SK-N-SH treated with all-trans-retinoic acid at 6 μM for 48 hours (cell line): ENCODE measurements at regions not wholly inside any gene's neighbourhood (a gene's known extent, or its start where the extent isn't known, plus 50 kb on each side); places are given as distances from the start of the nearest gene placed in this dataset.

Experiments used
- ATAC-seq: fragments of 200-7000 bp; cut with Tn5 transposase; 3 replicates; pipeline ENCODE4 v1.9.1; 2020; ENCODE audit warnings: mild to moderate bottlenecking, moderate library complexity
- ARNTL ChIP-seq: fragments of 450-650 bp; formaldehyde crosslinking; IDR thresholded peaks from 2 replicates; pipeline ENCODE4 v1.5.0; 2020; ENCODE audit warnings: low read depth, mild to moderate bottlenecking, moderate library complexity, borderline replicate concordance
- BACH2 ChIP-seq: fragments of 250-450 bp; sonication (Bioruptor Pico); IDR thresholded peaks from 2 replicates; pipeline ENCODE4 v1.9.0; 2021; ENCODE audit warnings: mild to moderate bottlenecking, borderline replicate concordance
- CSDC2 ChIP-seq: fragments of 250-450 bp; sonication (Bioruptor Pico); IDR thresholded peaks from 2 replicates; pipeline ENCODE4 v1.5.0; 2020; ENCODE audit warnings: mild to moderate bottlenecking, moderate library complexity
- ESRRG ChIP-seq: fragments of 250-450 bp; sonication (Bioruptor Pico); IDR thresholded peaks from 2 replicates; pipeline ENCODE4 v1.6.1; 2021; ENCODE audit warnings: mild to moderate bottlenecking
- ISL1 ChIP-seq: fragments of 250-450 bp; sonication (Bioruptor Pico); IDR thresholded peaks from 2 replicates; pipeline ENCODE4 v2.1.2; 2022; ENCODE audit warnings: mild to moderate bottlenecking, moderate library complexity
- OSR1 ChIP-seq: fragments of 250-450 bp; sonication (Bioruptor Pico); IDR thresholded peaks from 2 replicates; pipeline ENCODE4 v1.8.0; 2022; ENCODE audit warnings: moderate library complexity, mild to moderate bottlenecking, inconsistent platforms
- PPARA ChIP-seq: fragments of 250-450 bp; sonication (Bioruptor Pico); IDR thresholded peaks from 2 replicates; pipeline ENCODE4 v1.5.0; 2020; ENCODE audit warnings: mild to moderate bottlenecking, borderline replicate concordance
- RARB ChIP-seq: fragments of 250-450 bp; sonication (Bioruptor Pico); IDR thresholded peaks from 2 replicates; pipeline ENCODE4 v1.8.0; 2021; ENCODE audit warnings: mild to moderate bottlenecking, moderate library complexity
- TCF4 ChIP-seq: fragments of 250-450 bp; sonication (Bioruptor Pico); IDR thresholded peaks from 2 replicates; pipeline ENCODE4 v1.8.0; 2021; ENCODE audit warnings: mild to moderate bottlenecking, moderate library complexity, borderline replicate concordance
- TOX ChIP-seq: fragments of 250-450 bp; sonication (Bioruptor Pico); IDR thresholded peaks from 2 replicates; pipeline ENCODE4 v1.8.0; 2021; ENCODE audit warnings: mild to moderate bottlenecking, moderate library complexity, borderline replicate concordance
- ZC3H10 ChIP-seq: fragments of 250-450 bp; sonication (Bioruptor Pico); IDR thresholded peaks from 2 replicates; pipeline ENCODE4 v1.5.1; 2021; ENCODE audit warnings: mild to moderate bottlenecking, moderate library complexity
- ZFP30 ChIP-seq: fragments of 450-650 bp; formaldehyde crosslinking; IDR thresholded peaks from 2 replicates; pipeline ENCODE4 v1.5.0; 2022; ENCODE audit warnings: mild to moderate bottlenecking, moderate library complexity
- ZNF565 ChIP-seq: fragments of 450-650 bp; formaldehyde crosslinking; conservative IDR thresholded peaks from 2 replicates; pipeline ENCODE4 v1.5.0; 2020; ENCODE audit warnings: low read depth, mild to moderate bottlenecking, moderate library complexity
- ZNF70 ChIP-seq: fragments of 450-650 bp; formaldehyde crosslinking; IDR thresholded peaks from 2 replicates; pipeline ENCODE4 v1.5.0; 2020; ENCODE audit warnings: mild to moderate bottlenecking, moderate library complexity
- ZNF8 ChIP-seq: fragments of 450-650 bp; formaldehyde crosslinking; IDR thresholded peaks from 2 replicates; pipeline ENCODE4 v1.5.0; 2020; ENCODE audit warnings: mild to moderate bottlenecking, moderate library complexity
- TF ChIP-seq, protein P1 (sequence below): fragments of 250-450 bp; sonication (Bioruptor Pico); IDR thresholded peaks from 2 replicates; pipeline ENCODE4 v1.8.0; 2021; ENCODE audit warnings: low read depth, mild to moderate bottlenecking, moderate library complexity, borderline replicate concordance
- TF ChIP-seq, protein P2 (sequence below): fragments of 250-450 bp; sonication (Bioruptor Pico); IDR thresholded peaks from 2 replicates; pipeline ENCODE4 v1.5.1; 2021; ENCODE audit warnings: mild to moderate bottlenecking, moderate library complexity
- TF ChIP-seq, protein P3 (sequence below): fragments of 250-450 bp; sonication (Bioruptor Pico); IDR thresholded peaks from 2 replicates; pipeline ENCODE4 v1.5.1; 2020; ENCODE audit warnings: low read depth, mild to moderate bottlenecking, moderate library complexity
- TF ChIP-seq, protein P4 (sequence below): fragments of 250-450 bp; sonication (Bioruptor Pico); IDR thresholded peaks from 2 replicates; pipeline ENCODE4 v1.8.0; 2020; ENCODE audit warnings: mild to moderate bottlenecking, moderate library complexity, borderline replicate concordance
- TF ChIP-seq, protein P5 (sequence below): fragments of 250-450 bp; sonication (Bioruptor Pico); IDR thresholded peaks from 2 replicates; pipeline ENCODE4 v1.5.0; 2020; ENCODE audit warnings: mild to moderate bottlenecking, moderate library complexity

DNA sequence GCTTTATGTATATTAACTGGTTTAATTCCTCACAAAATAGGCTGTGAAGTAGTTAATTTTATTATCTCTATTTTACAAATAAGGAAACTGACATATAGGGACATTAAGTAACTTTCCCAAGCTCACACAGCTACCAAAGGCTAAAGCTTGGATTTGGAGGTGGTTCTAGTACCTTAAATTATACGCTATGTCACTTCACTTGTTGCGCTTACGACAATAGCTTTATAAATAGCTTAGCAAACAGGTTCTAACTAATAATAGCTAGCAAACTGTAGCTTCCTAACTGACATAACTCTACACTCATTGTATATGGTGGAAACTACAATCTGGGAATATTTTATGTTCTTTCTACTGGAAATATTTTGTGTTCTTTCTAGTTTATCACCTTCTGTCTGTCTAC, 666.4 kb upstream of the CPEB2 start:
- TF ChIP-seq, protein P1, sequence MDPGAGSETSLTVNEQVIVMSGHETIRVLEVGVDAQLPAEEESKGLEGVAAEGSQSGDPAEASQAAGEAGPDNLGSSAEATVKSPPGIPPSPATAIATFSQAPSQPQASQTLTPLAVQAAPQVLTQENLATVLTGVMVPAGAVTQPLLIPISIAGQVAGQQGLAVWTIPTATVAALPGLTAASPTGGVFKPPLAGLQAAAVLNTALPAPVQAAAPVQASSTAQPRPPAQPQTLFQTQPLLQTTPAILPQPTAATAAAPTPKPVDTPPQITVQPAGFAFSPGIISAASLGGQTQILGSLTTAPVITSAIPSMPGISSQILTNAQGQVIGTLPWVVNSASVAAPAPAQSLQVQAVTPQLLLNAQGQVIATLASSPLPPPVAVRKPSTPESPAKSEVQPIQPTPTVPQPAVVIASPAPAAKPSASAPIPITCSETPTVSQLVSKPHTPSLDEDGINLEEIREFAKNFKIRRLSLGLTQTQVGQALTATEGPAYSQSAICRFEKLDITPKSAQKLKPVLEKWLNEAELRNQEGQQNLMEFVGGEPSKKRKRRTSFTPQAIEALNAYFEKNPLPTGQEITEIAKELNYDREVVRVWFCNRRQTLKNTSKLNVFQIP (CRISPR knock-in tag) = no peak
- TF ChIP-seq ZNF8 (CRISPR knock-in tag) (no peak), TCF4 (CRISPR knock-in tag) (no peak), CSDC2 (CRISPR knock-in tag) (no peak), ZC3H10 (CRISPR knock-in tag) (no peak), ZFP30 (CRISPR knock-in tag) (no peak), PPARA (no peak), RARB (no peak), TOX (CRISPR knock-in tag) (no peak), ZNF70 (CRISPR knock-in tag) (no peak), ISL1 (CRISPR knock-in tag) (no peak), BACH2 (CRISPR knock-in tag) (no peak), OSR1 (no peak), ESRRG (no peak)
- TF ChIP-seq, protein P2, sequence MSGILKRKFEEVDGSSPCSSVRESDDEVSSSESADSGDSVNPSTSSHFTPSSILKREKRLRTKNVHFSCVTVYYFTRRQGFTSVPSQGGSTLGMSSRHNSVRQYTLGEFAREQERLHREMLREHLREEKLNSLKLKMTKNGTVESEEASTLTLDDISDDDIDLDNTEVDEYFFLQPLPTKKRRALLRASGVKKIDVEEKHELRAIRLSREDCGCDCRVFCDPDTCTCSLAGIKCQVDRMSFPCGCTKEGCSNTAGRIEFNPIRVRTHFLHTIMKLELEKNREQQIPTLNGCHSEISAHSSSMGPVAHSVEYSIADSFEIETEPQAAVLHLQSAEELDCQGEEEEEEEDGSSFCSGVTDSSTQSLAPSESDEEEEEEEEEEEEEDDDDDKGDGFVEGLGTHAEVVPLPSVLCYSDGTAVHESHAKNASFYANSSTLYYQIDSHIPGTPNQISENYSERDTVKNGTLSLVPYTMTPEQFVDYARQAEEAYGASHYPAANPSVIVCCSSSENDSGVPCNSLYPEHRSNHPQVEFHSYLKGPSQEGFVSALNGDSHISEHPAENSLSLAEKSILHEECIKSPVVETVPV (CRISPR knock-in tag) = no peak
- TF ChIP-seq, protein P3, sequence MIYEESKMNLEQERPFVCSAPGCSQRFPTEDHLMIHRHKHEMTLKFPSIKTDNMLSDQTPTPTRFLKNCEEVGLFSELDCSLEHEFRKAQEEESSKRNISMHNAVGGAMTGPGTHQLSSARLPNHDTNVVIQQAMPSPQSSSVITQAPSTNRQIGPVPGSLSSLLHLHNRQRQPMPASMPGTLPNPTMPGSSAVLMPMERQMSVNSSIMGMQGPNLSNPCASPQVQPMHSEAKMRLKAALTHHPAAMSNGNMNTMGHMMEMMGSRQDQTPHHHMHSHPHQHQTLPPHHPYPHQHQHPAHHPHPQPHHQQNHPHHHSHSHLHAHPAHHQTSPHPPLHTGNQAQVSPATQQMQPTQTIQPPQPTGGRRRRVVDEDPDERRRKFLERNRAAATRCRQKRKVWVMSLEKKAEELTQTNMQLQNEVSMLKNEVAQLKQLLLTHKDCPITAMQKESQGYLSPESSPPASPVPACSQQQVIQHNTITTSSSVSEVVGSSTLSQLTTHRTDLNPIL (CRISPR knock-in tag) = no peak
- TF ChIP-seq, protein P4, sequence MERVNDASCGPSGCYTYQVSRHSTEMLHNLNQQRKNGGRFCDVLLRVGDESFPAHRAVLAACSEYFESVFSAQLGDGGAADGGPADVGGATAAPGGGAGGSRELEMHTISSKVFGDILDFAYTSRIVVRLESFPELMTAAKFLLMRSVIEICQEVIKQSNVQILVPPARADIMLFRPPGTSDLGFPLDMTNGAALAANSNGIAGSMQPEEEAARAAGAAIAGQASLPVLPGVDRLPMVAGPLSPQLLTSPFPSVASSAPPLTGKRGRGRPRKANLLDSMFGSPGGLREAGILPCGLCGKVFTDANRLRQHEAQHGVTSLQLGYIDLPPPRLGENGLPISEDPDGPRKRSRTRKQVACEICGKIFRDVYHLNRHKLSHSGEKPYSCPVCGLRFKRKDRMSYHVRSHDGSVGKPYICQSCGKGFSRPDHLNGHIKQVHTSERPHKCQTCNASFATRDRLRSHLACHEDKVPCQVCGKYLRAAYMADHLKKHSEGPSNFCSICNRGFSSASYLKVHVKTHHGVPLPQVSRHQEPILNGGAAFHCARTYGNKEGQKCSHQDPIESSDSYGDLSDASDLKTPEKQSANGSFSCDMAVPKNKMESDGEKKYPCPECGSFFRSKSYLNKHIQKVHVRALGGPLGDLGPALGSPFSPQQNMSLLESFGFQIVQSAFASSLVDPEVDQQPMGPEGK (CRISPR knock-in tag) = no peak
- ATAC-seq = no peak

DNA sequence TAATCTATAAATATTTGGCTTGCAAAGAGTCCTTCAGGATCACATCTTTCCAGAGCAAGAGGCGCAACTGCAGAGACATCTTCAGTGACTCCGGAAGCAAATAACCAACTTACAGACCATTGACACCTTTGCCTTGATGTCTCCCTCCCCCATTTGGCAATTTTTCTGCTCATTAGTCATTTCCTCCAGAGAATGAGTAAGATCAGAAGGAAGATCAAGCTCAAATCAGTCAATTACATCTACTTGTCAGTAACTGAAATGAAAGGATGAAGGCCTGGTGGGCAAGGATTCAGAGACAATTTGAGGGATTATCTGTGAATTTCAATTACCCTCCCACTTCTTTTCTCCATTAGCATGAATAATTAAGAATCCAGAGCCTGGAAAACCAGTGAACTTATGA, 665.6 kb upstream of the CPEB2 start:
- TF ChIP-seq BACH2 (CRISPR knock-in tag) = no peak
- TF ChIP-seq ARNTL = no peak
- TF ChIP-seq ZNF565 (CRISPR knock-in tag) = no peak
- TF ChIP-seq, protein P3 (CRISPR knock-in tag) = no peak
- no peak for ATAC-seq

DNA sequence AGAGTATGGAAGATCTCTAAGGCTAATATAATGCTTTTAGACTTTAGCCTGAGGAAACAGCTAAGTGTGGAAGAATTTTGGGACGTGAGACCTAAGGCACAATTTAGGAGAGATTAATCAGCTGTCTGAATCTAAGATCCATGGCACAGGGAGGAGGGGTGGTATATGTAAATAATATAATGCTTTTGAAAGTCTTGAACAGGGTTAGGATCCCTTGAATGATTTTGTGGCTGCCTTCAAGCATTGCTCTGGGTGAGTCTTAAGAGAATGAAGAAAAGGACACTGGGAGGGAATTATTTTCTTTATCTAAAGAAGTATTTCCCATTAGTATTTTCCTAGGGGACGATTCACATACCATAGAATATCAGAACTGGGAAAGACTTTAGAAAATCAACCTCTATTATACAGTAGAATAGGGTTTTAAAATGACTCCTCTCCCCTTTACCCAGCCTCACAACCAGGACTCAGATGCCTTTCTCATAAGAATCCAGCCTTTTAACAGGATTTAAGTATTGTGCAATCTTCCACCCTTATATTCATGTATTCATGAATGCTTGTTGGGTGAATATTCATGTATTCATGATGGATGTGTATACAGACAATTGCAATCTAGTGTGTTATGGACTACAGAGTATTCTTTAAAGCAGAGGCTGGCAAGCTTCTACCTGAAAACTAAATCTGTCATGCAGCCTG, 664.2 kb upstream of the CPEB2 start:
- TF ChIP-seq, protein P5, sequence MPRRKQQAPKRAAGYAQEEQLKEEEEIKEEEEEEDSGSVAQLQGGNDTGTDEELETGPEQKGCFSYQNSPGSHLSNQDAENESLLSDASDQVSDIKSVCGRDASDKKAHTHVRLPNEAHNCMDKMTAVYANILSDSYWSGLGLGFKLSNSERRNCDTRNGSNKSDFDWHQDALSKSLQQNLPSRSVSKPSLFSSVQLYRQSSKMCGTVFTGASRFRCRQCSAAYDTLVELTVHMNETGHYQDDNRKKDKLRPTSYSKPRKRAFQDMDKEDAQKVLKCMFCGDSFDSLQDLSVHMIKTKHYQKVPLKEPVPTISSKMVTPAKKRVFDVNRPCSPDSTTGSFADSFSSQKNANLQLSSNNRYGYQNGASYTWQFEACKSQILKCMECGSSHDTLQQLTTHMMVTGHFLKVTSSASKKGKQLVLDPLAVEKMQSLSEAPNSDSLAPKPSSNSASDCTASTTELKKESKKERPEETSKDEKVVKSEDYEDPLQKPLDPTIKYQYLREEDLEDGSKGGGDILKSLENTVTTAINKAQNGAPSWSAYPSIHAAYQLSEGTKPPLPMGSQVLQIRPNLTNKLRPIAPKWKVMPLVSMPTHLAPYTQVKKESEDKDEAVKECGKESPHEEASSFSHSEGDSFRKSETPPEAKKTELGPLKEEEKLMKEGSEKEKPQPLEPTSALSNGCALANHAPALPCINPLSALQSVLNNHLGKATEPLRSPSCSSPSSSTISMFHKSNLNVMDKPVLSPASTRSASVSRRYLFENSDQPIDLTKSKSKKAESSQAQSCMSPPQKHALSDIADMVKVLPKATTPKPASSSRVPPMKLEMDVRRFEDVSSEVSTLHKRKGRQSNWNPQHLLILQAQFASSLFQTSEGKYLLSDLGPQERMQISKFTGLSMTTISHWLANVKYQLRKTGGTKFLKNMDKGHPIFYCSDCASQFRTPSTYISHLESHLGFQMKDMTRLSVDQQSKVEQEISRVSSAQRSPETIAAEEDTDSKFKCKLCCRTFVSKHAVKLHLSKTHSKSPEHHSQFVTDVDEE (CRISPR knock-in tag) = no peak
- TF ChIP-seq, all 23 proteins: peak for 0
- no peak for ATAC-seq
